Brain pericyte (primary cell): ENCODE measurements at regions not wholly inside any gene's neighbourhood (a gene's known extent, or its start where the extent isn't known, plus 50 kb on each side); places are given as distances from the start of the nearest gene placed in this dataset.
"Not testable (repeated sequence)": the region's sequence is repeated elsewhere in the genome, so short reads cannot be mapped to it uniquely, and the experiment has no call there.

Experiments
- DNase-seq: peaks from one replicate; pipeline ENCODE4 v3.0.0-alpha.2; 2012; ENCODE audit warnings: low read depth, low spot score

DNA sequence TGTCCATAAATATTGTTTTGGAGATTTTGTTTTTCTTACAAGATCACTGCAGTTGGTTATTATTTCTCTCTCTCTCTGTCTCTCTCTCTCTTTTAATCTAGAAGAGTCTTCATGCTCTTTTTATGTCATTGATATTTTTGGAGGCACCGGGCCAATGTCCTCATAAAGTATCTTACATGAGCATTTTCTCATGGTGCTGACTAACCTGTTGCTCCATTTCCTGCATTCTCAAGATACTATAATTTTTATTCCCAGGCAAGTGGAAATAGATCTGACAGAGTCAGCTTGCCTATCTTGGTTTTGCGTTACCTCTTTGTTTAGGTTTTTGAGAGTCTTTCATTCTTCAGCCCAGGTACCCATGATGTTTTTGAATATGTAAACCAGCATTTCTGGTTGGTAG lies 938.8 kb upstream of the FBXO33 start:
- DNase-seq, result no peak

DNA sequence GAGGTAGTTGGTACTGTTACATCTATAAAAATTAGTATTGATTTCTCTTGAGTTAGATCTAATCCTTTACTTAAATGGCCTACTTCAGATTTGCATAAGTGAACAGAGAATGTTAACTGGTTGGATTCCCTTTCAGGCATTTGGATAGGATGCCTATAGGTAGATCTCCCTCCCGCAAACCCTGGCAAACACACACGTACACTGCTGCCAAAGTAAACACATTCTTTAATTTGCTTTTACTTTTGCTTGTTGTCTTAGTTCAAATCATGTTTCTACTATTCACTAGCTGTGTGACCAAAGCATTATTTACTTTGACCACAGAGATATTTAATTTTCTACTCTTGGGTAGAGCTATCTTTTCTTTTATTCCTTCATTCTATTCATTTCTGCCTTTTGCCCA lies 936.1 kb upstream of the FBXO33 start:
- no peak for DNase-seq

- DNase-seq, result no peak
These were observed 935.5 kb upstream of the FBXO33 start for GRCh38 chr14:40367717-40368116.

- DNase-seq, result no peak
These were observed 933.1 kb upstream of the FBXO33 start for GRCh38 chr14:40365305-40365704.

GRCh38 chr14:40362856-40363255 lies 930.6 kb upstream of the FBXO33 start:
- no peak for DNase-seq

GRCh38 chr14:40354754-40355153 lies 922.5 kb upstream of the FBXO33 start:
- DNase-seq, result no peak

DNA sequence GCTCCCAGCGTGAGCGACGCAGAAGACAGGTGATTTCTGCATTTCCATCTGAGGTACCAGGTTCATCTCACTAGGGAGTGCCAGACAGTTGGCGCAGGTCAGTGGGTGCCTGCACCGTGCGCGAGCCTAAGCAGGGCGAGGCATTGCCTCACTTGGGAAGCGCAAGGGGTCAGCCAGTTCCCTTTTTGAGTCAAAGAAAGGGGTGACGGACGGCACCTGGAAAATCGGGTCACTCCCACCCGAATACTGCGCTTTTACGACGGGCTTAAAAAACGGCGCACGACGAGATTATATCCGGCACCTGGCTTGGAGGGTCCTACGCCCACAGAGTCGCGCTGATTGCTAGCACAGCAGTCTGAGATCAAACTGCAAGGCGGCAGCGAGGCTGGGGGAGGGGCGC lies 915.9 kb upstream of the FBXO33 start:
- DNase-seq, result not testable (repeated sequence)

DNA sequence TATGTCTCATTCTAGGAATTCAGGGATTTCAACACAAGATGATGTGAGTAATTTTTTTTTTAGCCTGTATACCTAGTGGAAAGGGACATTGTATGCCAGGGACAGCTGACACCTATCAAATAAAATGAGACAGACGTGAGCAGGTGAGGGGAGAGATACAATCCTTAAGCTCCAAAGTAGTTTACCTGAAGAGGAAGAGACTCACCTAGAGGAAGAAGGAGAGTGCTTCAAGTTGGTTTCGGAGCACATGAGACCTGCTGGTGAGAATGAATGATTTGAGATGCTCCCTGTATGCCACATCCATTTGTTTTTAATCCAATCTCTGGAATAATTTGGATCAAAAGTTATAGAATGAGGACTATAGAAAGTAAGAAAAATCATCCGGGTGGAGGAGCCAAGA lies 915.4 kb upstream of the FBXO33 start:
- DNase-seq, result no peak

- no peak for DNase-seq
These were observed 914.0 kb upstream of the FBXO33 start for GRCh38 chr14:40346275-40346674.

GRCh38 chr14:40345334-40345733 lies 913.1 kb upstream of the FBXO33 start:
- no peak for DNase-seq

DNA sequence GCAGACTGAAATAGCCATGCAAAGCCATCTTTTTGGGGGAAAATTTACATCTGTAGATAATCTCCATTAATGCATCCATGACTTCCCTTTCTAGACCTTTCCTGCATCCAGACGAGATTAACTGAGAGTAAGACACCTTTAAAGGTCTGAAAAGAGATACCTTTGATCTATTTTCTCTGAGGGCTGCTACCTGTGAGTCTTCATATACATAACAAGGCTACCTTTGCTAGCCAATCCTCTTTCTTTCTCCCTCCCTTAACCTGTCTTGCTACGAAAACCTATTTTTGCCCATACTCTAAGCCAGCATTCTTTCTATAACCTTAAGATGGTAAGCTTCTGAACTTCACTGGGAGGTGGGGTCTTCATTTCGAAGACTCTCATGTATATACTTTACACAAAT lies 908.5 kb upstream of the FBXO33 start:
- DNase-seq, result no peak

GRCh38 chr14:40336846-40337245 lies 904.6 kb upstream of the FBXO33 start:
- no peak for DNase-seq

- DNase-seq, result not testable (repeated sequence)
These were observed 894.3 kb upstream of the FBXO33 start for GRCh38 chr14:40326519-40326918.

DNA sequence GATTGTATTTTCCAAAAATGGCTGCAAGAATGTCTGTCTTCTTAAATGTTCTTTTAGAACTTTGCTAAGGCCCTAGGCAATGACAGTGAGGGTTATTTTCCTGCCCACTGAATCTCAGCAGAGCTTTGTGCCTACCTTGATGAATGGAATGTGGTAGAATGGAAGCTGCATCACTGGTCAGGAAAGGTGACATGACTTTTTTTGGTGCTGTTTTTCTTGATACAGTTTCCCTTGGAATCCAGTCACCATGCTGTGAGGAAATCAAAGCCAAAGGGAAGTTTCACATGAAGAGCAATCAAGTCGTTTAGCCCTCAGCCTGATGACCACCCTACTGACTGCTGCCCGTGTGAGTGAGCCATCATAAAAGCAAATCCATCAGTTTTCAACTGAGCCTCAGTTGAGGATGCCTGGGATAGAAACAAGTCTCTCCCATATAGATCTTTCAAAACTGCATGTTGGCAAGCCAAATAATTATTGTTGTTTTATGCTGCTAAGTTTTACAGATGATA lies 886.0 kb upstream of the FBXO33 start:
- DNase-seq, result no peak

- DNase-seq, result no peak
These were observed 885.5 kb upstream of the FBXO33 start for GRCh38 chr14:40317690-40318089.

GRCh38 chr14:40312296-40312695 lies 880.1 kb upstream of the FBXO33 start:
- DNase-seq, result no peak

DNA sequence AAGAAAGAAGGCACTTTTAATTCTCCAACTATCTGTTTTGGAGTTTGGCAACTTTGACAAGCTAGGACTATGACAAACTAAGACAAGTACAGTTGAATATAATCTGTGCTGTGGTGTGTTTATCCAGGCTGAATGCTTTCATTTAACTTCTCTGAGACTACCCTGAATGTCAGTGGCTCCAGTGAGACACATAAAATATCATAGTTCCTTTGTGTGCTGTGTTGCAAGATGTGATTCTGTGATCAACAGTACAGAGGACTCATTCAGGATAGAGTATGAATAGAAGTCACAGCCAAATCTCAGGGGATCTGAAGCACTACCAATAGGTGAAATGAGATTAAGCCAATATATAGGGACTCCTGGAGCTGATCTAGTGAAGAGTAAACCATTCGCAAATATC lies 876.9 kb upstream of the FBXO33 start:
- DNase-seq, result no peak

GRCh38 chr14:40308240-40308639 lies 876.0 kb upstream of the FBXO33 start:
- no peak for DNase-seq

- no peak for DNase-seq
These were observed 864.6 kb upstream of the FBXO33 start for GRCh38 chr14:40296821-40297220.

- DNase-seq, result no peak
These were observed 860.4 kb upstream of the FBXO33 start for GRCh38 chr14:40292664-40293063.

DNA sequence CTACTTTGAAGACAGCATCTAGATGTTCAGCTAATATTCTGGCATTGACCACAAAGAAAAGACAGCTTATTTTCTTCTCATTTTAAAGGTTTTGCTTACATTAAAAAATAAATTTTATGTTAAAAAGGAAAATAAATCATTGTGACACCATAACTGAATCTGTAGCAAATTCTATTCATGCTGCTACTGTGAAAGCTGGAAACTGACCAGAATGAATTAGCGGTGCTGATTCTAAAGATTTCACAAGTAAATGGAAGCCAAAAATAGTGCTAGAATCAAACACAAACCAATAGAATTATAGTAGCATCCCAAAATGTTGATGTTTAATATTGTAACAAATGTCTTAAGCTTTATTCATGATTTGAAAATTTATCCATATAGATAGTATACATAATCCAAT lies 850.0 kb upstream of the FBXO33 start:
- no peak for DNase-seq

- no peak for DNase-seq
These were observed 848.4 kb upstream of the FBXO33 start for GRCh38 chr14:40280652-40281051.

GRCh38 chr14:40273417-40273816 lies 841.2 kb upstream of the FBXO33 start:
- no peak for DNase-seq

DNA sequence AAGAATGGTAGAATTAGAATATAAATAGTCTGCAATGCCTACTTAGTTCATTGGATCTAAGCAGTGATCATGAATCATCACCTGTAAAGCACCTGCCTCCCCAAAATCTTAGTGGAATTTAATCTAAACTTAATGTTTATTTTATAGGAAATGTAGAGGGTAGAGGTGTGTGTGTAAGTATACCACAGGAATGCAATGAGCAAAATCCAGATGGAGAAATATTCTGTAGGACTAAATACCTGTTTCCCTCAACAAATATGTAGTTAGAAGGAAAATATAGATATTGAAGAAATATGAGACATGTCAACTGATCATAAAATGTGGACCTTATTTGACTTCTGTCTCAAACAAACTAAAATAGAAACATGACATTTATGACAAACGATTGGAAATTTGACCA lies 839.2 kb upstream of the FBXO33 start:
- DNase-seq, result no peak

- DNase-seq, result no peak
These were observed 837.2 kb upstream of the FBXO33 start for GRCh38 chr14:40269436-40269835.
